Heart left ventricle (tissue), 16 donors: ENCODE measurements at regions not wholly inside any gene's neighbourhood (a gene's known extent, or its start where the extent isn't known, plus 50 kb on each side); places are given as distances from the start of the nearest gene placed in this dataset.

Experiments used
- ATAC-seq, 4 donors: fragments of 200-7000 bp; cut with Tn5 transposase; one replicate each; pipeline ENCODE4 v1.9.1; 2020 to 2022; ENCODE audit warnings: moderate library complexity in 4 of 4, mild to moderate bottlenecking in 3 of 4, moderate number of reproducible peaks in 1 of 4
- DNase-seq, 5 donors: peaks; one replicate each; pipeline ENCODE4 v3.0.0-alpha.2; 2020
- H3K27ac ChIP-seq, 12 donors: fragments of 200-600 bp; sonication (generic) in 4 of 12; one replicate each; pipeline versions ENCODE4 v1.5.0 to v1.8.0; 2016 to 2022; ENCODE audit warnings: mild to moderate bottlenecking in 2 of 12
- H3K27me3 ChIP-seq, 9 donors: fragments of 200-600 bp; sonication (generic) in 2 of 9; one replicate each; pipeline versions ENCODE4 v1.5.1 to v1.8.0; 2016 to 2022; ENCODE audit warnings: mild to moderate bottlenecking in 3 of 9
- H3K36me3 ChIP-seq, 9 donors: fragments of 200-600 bp; sonication (generic) in 2 of 9; one replicate each; pipeline versions ENCODE4 v1.5.0 to v1.8.0; 2018 to 2022; ENCODE audit warnings: mild to moderate bottlenecking in 2 of 9
- H3K4me1 ChIP-seq, 12 donors: fragments of 200-600 bp; sonication (generic) in 4 of 12; one replicate each; pipeline versions ENCODE4 v1.5.0 to v1.8.0; 2016 to 2022; ENCODE audit warnings: mild to moderate bottlenecking in 3 of 12
- H3K4me3 ChIP-seq, 12 donors: fragments of 200-600 bp; sonication (generic) in 4 of 12; one replicate each; pipeline versions ENCODE4 v1.5.0 to v1.8.0; 2017 to 2022; ENCODE audit warnings: mild to moderate bottlenecking in 9 of 12, moderate library complexity in 4 of 12
- H3K9me3 ChIP-seq, 12 donors: fragments of 200-600 bp; sonication (generic) in 4 of 12; one replicate each; pipeline versions ENCODE4 v1.5.0 to v1.8.0; 2016 to 2022; ENCODE audit warnings: mild to moderate bottlenecking in 1 of 12
- POLR2A ChIP-seq, 2 donors: fragments of 450-650 bp; IDR thresholded peaks; one replicate each; pipeline ENCODE4 v1.6.1; 2017; ENCODE audit warnings: antibody characterized with exemption in 2 of 2, mild to moderate bottlenecking in 2 of 2, moderate library complexity in 2 of 2
- WGBS, 4 donors: extraction: QIAGEN DNeasy Blood & Tissue Kit in 2 of 4; methylation state at CpG; one replicate each; pipeline versions ENCODE4 v1.1.5 to v1.1.7; 2013 to 2018; 5-methylcytosine and 5-hydroxymethylcytosine counted together
- intact Hi-C, 10 donors: fragments of 100-400 bp; cut with DNase I; formaldehyde crosslinking; loops; one replicate each; pipeline versions ENCODE4 v1.11.1 to v1.14.2; 2022
- TF ChIP-seq, protein P1 (sequence below), 12 donors: fragments of 200-600 bp; sonication (generic) in 4 of 12; IDR thresholded peaks; one replicate each; pipeline versions ENCODE4 v1.5.0 to v1.8.0; 2018 to 2022; ENCODE audit warnings: antibody characterized with exemption in 12 of 12, mild to moderate bottlenecking in 5 of 12
- donor health status: ischemic (EF 13 %, LVEDD 7.1; RV severe dilation, severe dysfunction).
- donor health status: healthy with polysubstance abuse.
- donor health status: DM: no; HTN: yes; CAD: no.
- donor health status: DM: no; HTN: no; CAD: no.
- donor health status: ischemic (EF 25% LVEDD 6.9; RV normal size, moderate dysfunction).
- donor health status: ischemic (EF 25% LVEDD 5.7; RV mildly dilated, moderate dysfunction).
- donor health status: healthy.
- donor health status: DM: yes; HTN: yes; CAD: no.
- donor health status: ischemic (EF 35%, LVEDD 5.7; RV mildly dilated, moderate dysfunction).
- donor health status: nonischemic (EF 11% LVEDD 7.7; RV severe dilation, severe dysfunction).
- donor health status: DM: yes; HTN: yes; CAD: no.
- donor health status: PGD.
- donor health status: ischemic (EF 29% LVEDD 5.4; RV normal size, mild dysfunction).
- donor health status: nonischemic (EF 23%, LVEDD 6.1; RV moderate dilation, normal function).

DNA sequence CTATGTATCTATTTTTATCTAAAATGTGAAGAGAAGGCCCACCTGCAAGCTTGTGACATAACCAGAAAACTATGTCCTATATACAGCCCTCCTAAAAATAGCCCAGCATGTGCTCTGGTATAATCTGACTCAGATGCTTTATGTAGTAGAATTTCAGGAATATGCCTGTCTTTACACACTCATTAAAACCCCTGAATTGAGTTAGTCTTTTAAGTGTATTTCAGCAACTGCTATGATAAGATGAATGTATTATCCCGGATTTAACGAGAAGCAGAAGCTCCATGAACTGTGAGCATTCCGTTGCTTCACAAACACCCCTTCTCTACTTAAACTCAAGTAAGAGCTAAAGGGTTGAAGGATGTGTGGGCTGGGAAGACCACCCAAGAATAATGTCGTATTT, 89.9 kb upstream of the PRICKLE1 start:
- no peak for TF ChIP-seq POLR2A (IDR thresholded peaks at IDR 0.05)
- TF ChIP-seq, protein P1, sequence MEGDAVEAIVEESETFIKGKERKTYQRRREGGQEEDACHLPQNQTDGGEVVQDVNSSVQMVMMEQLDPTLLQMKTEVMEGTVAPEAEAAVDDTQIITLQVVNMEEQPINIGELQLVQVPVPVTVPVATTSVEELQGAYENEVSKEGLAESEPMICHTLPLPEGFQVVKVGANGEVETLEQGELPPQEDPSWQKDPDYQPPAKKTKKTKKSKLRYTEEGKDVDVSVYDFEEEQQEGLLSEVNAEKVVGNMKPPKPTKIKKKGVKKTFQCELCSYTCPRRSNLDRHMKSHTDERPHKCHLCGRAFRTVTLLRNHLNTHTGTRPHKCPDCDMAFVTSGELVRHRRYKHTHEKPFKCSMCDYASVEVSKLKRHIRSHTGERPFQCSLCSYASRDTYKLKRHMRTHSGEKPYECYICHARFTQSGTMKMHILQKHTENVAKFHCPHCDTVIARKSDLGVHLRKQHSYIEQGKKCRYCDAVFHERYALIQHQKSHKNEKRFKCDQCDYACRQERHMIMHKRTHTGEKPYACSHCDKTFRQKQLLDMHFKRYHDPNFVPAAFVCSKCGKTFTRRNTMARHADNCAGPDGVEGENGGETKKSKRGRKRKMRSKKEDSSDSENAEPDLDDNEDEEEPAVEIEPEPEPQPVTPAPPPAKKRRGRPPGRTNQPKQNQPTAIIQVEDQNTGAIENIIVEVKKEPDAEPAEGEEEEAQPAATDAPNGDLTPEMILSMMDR (IDR thresholded peaks at IDR 0.05), result no peak
- peak; percentile 47 to 67 (median 59) for ATAC-seq
- H3K9me3 ChIP-seq, result no peaks in the 10 kb centered on the region
- intact Hi-C loops, result no loop called here
- H3K4me3 ChIP-seq, result no peak overlapping the region
- peaks cover 0 to 16% (median 2%) of the 10 kb centered on the region in 12 donors for H3K4me1 ChIP-seq
- no peaks in the 10 kb centered on the region for H3K27me3 ChIP-seq
- no peaks in the 10 kb centered on the region for H3K36me3 ChIP-seq
- 33 to 55% (median 52%) methylated on average over 4 of the region's 4 CpGs for WGBS, 4 donors
- DNase-seq, result no peak
- peak overlapping the region in 1 of 12 donors; percentile 13 for H3K27ac ChIP-seq

DNA sequence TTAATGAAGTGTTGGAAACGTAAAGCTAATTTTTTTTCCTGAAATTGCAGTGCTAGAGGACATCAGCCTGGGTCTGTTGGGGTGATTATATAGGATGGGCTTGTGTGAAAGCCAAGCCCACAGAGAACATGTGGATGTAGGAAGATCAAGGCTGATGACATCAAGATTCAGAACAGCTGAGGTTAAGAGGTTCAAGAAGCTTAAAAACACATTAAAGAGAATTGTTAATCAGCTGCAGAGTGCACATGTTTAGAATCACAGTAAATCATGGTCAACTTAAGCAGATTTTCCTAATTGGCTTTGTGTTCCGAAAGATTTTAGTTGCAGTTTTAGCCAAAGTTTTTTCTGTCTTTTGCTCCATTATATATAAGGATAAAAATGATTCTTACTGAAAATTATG, 87.9 kb upstream of the PRICKLE1 start:
- WGBS, 4 donors, result 86 to 96% (median 92%) methylated on average over 2 of the region's 2 CpGs
- TF ChIP-seq, protein P1 (IDR thresholded peaks at IDR 0.05), result no peak
- no peak for TF ChIP-seq POLR2A (IDR thresholded peaks at IDR 0.05)
- H3K9me3 ChIP-seq, result no peaks in the 10 kb centered on the region
- no peaks in the 10 kb centered on the region for H3K36me3 ChIP-seq
- DNase-seq (no peak), ATAC-seq (no peak)
- H3K27me3 ChIP-seq, result no peaks in the 10 kb centered on the region
- H3K27ac ChIP-seq, result no peak overlapping the region
- intact Hi-C loops, result no loop called here
- no peak overlapping the region for H3K4me3 ChIP-seq
- H3K4me1 ChIP-seq, result peaks cover 0 to 16% (median 2%) of the 10 kb centered on the region in 12 donors

GRCh38 chr12:42673535-42673934, 84.0 kb upstream of the PRICKLE1 start:
- WGBS, 4 donors, result 90 to 94% (median 91%) methylated on average over 3 of the region's 3 CpGs
- Histone ChIP-seq H3K4me1 (peaks cover 0 to 9% (median 0%) of the 10 kb centered on the region in 12 donors), H3K27ac (no peak overlapping the region), H3K36me3 (no peaks in the 10 kb centered on the region), H3K4me3 (no peak overlapping the region), H3K9me3 (no peaks in the 10 kb centered on the region), H3K27me3 (no peaks in the 10 kb centered on the region)
- no peak for DNase-seq
- no peak for ATAC-seq
- TF ChIP-seq, protein P1 (IDR thresholded peaks at IDR 0.05), result no peak
- no peak for TF ChIP-seq POLR2A (IDR thresholded peaks at IDR 0.05)
- intact Hi-C loops, result no loop called here

GRCh38 chr12:42670719-42671118, 81.2 kb upstream of the PRICKLE1 start:
- no peak for DNase-seq
- H3K4me3 ChIP-seq, result no peak overlapping the region
- no peaks in the 10 kb centered on the region for H3K36me3 ChIP-seq
- ATAC-seq, result no peak
- no peak overlapping the region for H3K27ac ChIP-seq
- intact Hi-C loops, result no loop called here
- H3K9me3 ChIP-seq, result no peaks in the 10 kb centered on the region
- H3K27me3 ChIP-seq, result no peaks in the 10 kb centered on the region
- peaks cover 0 to 8% (median 0%) of the 10 kb centered on the region in 12 donors for H3K4me1 ChIP-seq
- TF ChIP-seq, protein P1 (IDR thresholded peaks at IDR 0.05), result no peak
- TF ChIP-seq POLR2A (IDR thresholded peaks at IDR 0.05), result no peak
